ENCODE measurements at regions not wholly inside any gene's neighbourhood (a gene's known extent, or its start where the extent isn't known, plus 50 kb on each side); places are given as distances from the start of the nearest gene placed in this dataset.
"Not testable (repeated sequence)": the region's sequence is repeated elsewhere in the genome, so short reads cannot be mapped to it uniquely, and the experiment has no call there.

DNA sequence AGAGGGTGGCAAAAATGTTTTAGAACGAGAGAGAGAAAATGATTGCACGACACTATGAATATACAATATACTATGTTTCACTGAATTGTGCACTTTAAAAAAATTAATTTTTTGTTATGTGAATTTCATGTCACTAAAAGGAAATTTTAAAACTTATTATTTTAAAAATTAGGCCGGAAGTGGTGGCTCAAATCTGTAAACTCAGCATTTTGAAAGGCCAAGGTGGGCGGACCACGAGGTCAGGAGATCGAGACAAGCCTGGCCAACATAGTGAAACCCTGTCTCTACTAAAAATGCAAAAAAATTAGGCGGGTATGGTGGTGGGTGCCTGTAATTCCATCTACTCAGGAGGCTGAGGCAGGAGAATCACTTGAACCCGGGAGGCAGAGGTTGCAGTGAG, 642.5 kb downstream of the XPNPEP1 start:
- in situ Hi-C loops (cut with HindIII; ENCODE audit: low pct_unique_long_range_greater_than_20kb, low sequenced_read_pairs) = no loop called here
- DNase-seq (ENCODE audit: low read depth) = no peak

DNA sequence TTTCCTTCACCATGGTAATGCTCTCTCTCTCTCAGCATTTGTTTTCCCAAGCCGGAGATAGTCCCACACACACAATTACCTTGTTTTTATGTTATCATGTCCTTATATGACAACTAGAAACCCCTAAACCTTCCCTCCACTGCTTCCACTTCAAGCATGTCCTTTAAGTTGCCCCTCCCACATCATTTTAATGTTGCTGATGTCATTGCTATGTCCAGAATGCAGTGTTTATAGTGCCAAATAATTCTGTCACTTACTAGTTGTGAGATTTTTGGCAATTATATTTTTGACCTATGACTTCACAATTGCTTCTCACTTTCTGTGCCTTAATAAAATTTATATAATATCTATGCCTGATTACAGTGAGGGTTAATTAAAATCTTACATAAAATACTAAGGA, 645.9 kb downstream of the XPNPEP1 start:
- no peak for DNase-seq (ENCODE audit: low read depth)
- in situ Hi-C loops (cut with HindIII; ENCODE audit: low pct_unique_long_range_greater_than_20kb, low sequenced_read_pairs) = no loop called here

GRCh38 chr10:109275960-109276359, 647.4 kb downstream of the XPNPEP1 start:
- no peak for DNase-seq (ENCODE audit: low read depth)
- in situ Hi-C loops (cut with HindIII; ENCODE audit: low pct_unique_long_range_greater_than_20kb, low sequenced_read_pairs) = no loop called here

- in situ Hi-C loops (cut with HindIII; ENCODE audit: low pct_unique_long_range_greater_than_20kb, low sequenced_read_pairs) = no loop called here
- no peak for DNase-seq (ENCODE audit: low read depth)
These were observed 648.6 kb downstream of the XPNPEP1 start for GRCh38 chr10:109274681-109275080.

GRCh38 chr10:109270173-109270572, 653.1 kb downstream of the XPNPEP1 start:
- in situ Hi-C loops (cut with HindIII; ENCODE audit: low pct_unique_long_range_greater_than_20kb, low sequenced_read_pairs) = no loop called here
- no peak for DNase-seq (ENCODE audit: low read depth)

GRCh38 chr10:109264004-109264403, 659.3 kb downstream of the XPNPEP1 start:
- DNase-seq (ENCODE audit: low read depth) = no peak
- in situ Hi-C loops (cut with HindIII; ENCODE audit: low pct_unique_long_range_greater_than_20kb, low sequenced_read_pairs) = no loop called here

GRCh38 chr10:109261231-109261630, 662.1 kb downstream of the XPNPEP1 start:
- in situ Hi-C loops (cut with HindIII; ENCODE audit: low pct_unique_long_range_greater_than_20kb, low sequenced_read_pairs) = no loop called here
- no peak for DNase-seq (ENCODE audit: low read depth)

DNA sequence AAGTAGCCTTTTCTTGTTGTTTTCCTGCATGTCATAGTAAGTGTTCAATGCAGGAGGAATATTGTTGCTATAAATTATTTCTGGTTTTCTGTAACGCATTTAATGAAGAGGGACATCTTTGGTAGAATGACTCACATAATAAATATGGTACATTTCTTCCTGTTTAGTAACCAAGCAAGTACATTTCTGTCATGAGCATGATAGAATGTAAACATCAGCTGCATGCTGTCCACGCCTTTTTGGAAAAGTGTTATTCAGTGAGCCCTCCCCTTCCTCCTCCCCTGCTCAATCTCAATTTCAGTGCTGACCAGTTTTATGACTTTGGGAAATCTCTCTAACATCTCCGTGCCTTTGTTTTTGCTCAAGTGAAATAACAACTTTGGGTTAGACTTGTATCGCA, 664.0 kb downstream of the XPNPEP1 start:
- in situ Hi-C loops (cut with HindIII; ENCODE audit: low pct_unique_long_range_greater_than_20kb, low sequenced_read_pairs) = no loop called here
- DNase-seq (ENCODE audit: low read depth) = no peak

GRCh38 chr10:109253306-109253705, 670.0 kb downstream of the XPNPEP1 start:
- DNase-seq (ENCODE audit: low read depth) = no peak
- in situ Hi-C loops (cut with HindIII; ENCODE audit: low pct_unique_long_range_greater_than_20kb, low sequenced_read_pairs) = no loop called here

DNA sequence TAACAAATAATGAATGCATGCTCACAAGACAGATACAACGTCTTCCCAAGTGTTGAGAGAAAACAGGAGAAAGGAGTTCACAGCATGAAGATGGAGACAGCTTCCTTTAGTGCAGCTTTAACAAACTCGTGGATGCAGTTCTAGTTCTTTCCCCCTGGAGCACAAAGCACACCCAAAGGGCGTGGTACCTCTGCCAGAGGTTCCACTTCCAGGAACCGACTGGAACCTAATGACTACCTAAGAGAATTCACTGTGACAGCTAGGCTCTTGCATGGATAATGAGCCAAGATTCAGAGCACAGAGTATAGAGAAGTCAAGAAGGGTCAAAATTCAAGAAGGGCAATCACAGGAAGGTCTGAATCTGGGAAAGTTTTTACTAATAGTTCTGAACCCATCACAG, 673.2 kb downstream of the XPNPEP1 start:
- no peak for DNase-seq (ENCODE audit: low read depth)
- in situ Hi-C loops (cut with HindIII; ENCODE audit: low pct_unique_long_range_greater_than_20kb, low sequenced_read_pairs) = no loop called here

DNA sequence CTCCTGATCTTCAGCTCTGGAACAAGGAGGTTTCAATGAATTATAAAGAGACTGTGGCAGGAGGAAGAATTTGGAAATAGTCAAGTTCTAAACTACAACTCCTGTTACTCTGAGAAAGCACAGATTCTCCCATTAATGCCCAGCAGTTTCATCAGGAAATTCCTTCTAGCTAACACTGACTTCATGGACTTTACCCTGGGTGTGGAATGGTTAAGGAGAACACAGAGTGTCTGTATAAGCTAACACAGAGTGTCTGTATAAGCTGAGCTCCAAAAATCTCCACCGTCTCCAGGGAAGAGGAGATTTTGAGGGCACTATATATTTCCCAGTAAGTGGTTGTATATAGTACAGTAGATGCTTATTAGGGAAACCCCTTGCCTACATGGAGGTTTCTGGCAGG, 675.5 kb downstream of the XPNPEP1 start:
- in situ Hi-C loops (cut with HindIII; ENCODE audit: low pct_unique_long_range_greater_than_20kb, low sequenced_read_pairs) = no loop called here
- no peak for DNase-seq (ENCODE audit: low read depth)

DNA sequence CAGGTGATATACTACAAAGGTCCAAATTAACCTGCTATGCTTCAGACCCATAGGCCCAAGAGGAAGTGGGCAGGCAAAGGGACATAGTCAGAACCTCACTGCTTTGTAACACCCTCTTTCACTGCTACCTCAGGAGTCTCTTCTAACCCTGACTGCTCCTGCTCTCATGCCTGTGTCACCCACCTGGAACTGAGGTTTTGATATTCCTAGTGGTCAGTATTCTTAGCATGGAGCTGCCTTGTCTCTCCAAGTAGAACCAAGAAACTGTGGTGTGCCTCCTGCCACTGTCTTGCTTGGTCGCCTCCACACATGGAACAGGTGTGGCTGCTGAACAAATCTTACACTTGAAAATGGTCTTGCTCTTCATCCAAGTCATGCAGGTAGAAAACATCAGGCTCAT, 677.5 kb downstream of the XPNPEP1 start:
- in situ Hi-C loops (cut with HindIII; ENCODE audit: low pct_unique_long_range_greater_than_20kb, low sequenced_read_pairs) = no loop called here
- no peak for DNase-seq (ENCODE audit: low read depth)

- DNase-seq (ENCODE audit: low read depth) = no peak
- in situ Hi-C loops (cut with HindIII; ENCODE audit: low pct_unique_long_range_greater_than_20kb, low sequenced_read_pairs) = no loop called here
These were observed 683.9 kb downstream of the XPNPEP1 start for GRCh38 chr10:109239371-109239770.

GRCh38 chr10:109237682-109238081, 685.6 kb downstream of the XPNPEP1 start:
- in situ Hi-C loops (cut with HindIII; ENCODE audit: low pct_unique_long_range_greater_than_20kb, low sequenced_read_pairs) = no loop called here
- no peak for DNase-seq (ENCODE audit: low read depth)

- in situ Hi-C loops (cut with HindIII; ENCODE audit: low pct_unique_long_range_greater_than_20kb, low sequenced_read_pairs) = no loop called here
These were observed 686.3 kb downstream of the XPNPEP1 start for GRCh38 chr10:109237050-109237449.

DNA sequence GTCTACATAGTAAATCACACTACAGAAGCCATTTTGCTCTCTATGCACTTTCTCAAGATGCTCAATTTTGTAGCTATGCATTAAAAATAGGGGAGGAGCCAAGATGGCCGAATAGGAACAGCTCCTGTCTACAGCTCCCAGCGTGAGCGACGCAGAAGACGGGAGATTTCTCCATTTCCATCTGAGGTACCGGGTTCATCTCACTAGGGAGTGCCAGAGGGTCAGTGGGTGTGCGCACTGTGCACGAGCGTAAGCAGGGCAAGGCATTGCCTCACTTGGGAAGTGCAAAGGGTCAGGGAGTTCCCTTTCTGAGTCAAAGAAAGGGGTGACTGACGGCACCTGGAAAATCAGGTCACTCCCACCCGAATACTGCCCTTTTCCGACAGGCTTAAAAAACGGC, 699.8 kb downstream of the XPNPEP1 start:
- DNase-seq (ENCODE audit: low read depth); in situ Hi-C loops (cut with HindIII; ENCODE audit: low pct_unique_long_range_greater_than_20kb, low sequenced_read_pairs): not testable (repeated sequence)

More at GRCh38 chr10:109237050-109237449, 686.3 kb downstream of the XPNPEP1 start:
- no peak for DNase-seq (ENCODE audit: low read depth)

DNA sequence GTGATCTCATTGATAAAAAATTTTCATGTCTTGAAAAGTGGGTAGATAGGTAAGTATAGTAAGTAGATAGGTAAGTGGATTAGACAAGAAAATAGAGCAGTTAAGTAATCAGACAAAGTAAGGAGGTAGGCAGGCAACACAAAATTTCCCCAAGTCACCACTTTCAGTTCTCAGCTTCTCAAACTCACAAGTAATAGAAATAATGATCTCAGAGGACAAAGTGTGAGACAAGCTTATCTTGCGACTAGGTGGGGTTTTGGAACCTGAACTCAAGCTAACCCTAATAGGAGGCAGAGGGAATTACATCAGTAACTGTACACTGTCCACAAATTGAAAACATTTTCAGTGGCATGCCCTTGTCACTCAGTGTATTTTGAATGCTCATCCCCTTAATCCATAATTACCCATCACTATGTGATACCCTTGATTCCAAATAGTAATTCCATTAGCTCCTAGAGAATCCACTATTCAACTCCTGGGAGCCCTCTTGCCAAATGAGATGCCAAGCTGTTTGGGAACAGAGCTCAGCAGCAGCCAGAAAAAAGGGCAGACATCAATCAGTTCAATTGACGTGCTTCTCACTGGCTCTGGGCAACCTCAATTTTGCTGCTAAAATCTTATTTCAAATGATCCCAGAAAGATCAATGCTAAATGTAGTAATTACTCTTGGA, 703.2 kb downstream of the XPNPEP1 start:
- no peak for DNase-seq (ENCODE audit: low read depth)
- in situ Hi-C loops (cut with HindIII; ENCODE audit: low pct_unique_long_range_greater_than_20kb, low sequenced_read_pairs) = no loop called here

GRCh38 chr10:109218207-109218606, 705.1 kb downstream of the XPNPEP1 start:
- DNase-seq (ENCODE audit: low read depth) = no peak
- in situ Hi-C loops (cut with HindIII; ENCODE audit: low pct_unique_long_range_greater_than_20kb, low sequenced_read_pairs) = no loop called here

- peak; percentile 27 for DNase-seq (ENCODE audit: low read depth)
These were observed 707.8 kb downstream of the XPNPEP1 start for GRCh38 chr10:109215291-109216075.

DNA sequence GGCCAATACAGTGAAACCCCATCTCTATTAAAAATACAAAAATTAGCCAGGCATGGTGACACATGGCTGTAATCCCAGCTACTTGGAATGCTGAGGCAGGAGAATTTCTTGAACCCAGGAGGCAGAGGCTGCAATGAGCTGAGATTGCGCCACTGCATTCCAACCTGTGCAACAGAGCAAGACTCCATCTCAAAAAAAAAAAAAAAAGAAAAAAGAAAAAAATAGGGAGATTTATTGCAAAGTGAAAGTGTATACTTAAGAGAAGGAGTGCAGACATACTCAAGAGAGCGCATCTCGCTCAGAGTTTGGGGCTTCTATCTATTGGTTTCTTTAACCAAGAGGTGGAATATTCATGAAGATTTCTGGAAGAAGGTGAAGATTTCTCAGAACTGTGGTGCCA, 708.4 kb downstream of the XPNPEP1 start:
- DNase-seq (ENCODE audit: low read depth) = peak; percentile 22
- in situ Hi-C loops (cut with HindIII; ENCODE audit: low pct_unique_long_range_greater_than_20kb, low sequenced_read_pairs) = not testable (repeated sequence)

More at GRCh38 chr10:109215291-109216075, 707.8 kb downstream of the XPNPEP1 start:
- in situ Hi-C loops (cut with HindIII; ENCODE audit: low pct_unique_long_range_greater_than_20kb, low sequenced_read_pairs) = no loop called here
